ENCODE measurements at regions not wholly inside any gene's neighbourhood (a gene's known extent, or its start where the extent isn't known, plus 50 kb on each side); places are given as distances from the start of the nearest gene placed in this dataset.

DNA sequence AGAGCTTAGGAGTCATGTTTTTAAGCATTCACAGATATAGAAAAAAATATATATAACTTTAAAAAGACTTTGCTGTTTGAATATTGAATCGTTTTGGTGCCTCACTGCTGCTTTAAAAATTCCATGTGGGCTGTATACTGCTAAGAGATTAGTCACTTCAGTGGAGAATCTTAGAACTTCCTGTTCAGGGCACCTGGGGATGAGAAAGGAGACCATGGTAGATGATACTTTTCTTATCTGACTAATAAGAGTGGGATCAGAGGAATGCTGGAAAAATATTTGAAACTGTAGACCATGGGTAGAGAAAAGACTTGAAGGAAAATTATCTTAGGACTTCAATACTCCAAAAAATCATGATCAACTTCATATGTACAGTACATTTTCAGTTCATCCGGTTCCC, 442.2 kb upstream of the SETBP1 start:
- no peaks in the 10 kb centered on the region for H3K36me3 ChIP-seq (ENCODE audit: control insufficient read depth in 1 of 2, insufficient read depth in 2 of 2, low read length in 2 of 2)
- H3K9me3 ChIP-seq (ENCODE audit: control insufficient read depth in 1 of 2, insufficient read depth in 1 of 2, low read depth in 1 of 2, low read length in 2 of 2), result peaks cover 28 to 35% of the 10 kb centered on the region in 2 experiments; a peak in 3 of 4 replicates
- H3K27ac ChIP-seq (ENCODE audit: low read depth, low read length), result no peak overlapping the region
- ATAC-seq, result no peak
- no peak overlapping the region for H3K9ac ChIP-seq (ENCODE audit: low read length)
- no peak for DNase-seq (ENCODE audit: low read depth, low spot score)
- no peak overlapping the region for H3K4me3 ChIP-seq (replicated peaks in 1 of 2; ENCODE audit: low read depth in 1 of 2, low read length in 2 of 2)
- no TSS peak for BruUV-seq (replicated peaks)
- ChIA-PET POLR2A (no interaction called here), CTCF (no interaction called here), RAD21 (ENCODE audit: low non-redundant PET in 1 of 2, low total read pairs in 2 of 2, uncharacterized antibody in 2 of 2, unreplicated experiment in 2 of 2) (no interaction called here)
- no peaks in the 10 kb centered on the region for H3K4me1 ChIP-seq (ENCODE audit: control insufficient read depth in 1 of 2, insufficient read depth in 2 of 2, low read length in 2 of 2)
- no peak for TF ChIP-seq SIN3A (IDR thresholded peaks at IDR 0.05; ENCODE audit: low read depth)
- no peak for TF ChIP-seq JUND (IDR thresholded peaks at IDR 0.05)
- no peaks in the 10 kb centered on the region for H3K9me2 ChIP-seq (ENCODE audit: insufficient read depth)
- no peak overlapping the region for H3K4me2 ChIP-seq (ENCODE audit: low read length)
- H3K79me2 ChIP-seq (ENCODE audit: insufficient read depth, low read length), result no peaks in the 10 kb centered on the region
- H4K20me1 ChIP-seq (ENCODE audit: insufficient read depth), result no peaks in the 10 kb centered on the region
- intact Hi-C loops (cut with micrococcal nuclease), result no loop called here
- no peaks in the 10 kb centered on the region for H3K27me3 ChIP-seq (ENCODE audit: insufficient read depth, low read length)
- H2AFZ ChIP-seq (ENCODE audit: low read depth, low read length, poor library complexity, severe bottlenecking), result no peak overlapping the region

- DNase-seq (ENCODE audit: low read depth, low spot score) (no peak), ATAC-seq (no peak)
- Histone ChIP-seq H3K4me3 (replicated peaks in 1 of 2; ENCODE audit: low read depth in 1 of 2, low read length in 2 of 2) (no peak overlapping the region), H3K9me2 (ENCODE audit: insufficient read depth) (no peaks in the 10 kb centered on the region), H4K20me1 (ENCODE audit: insufficient read depth) (no peaks in the 10 kb centered on the region), H3K79me2 (ENCODE audit: insufficient read depth, low read length) (no peaks in the 10 kb centered on the region), H3K4me2 (ENCODE audit: low read length) (no peak overlapping the region), H2AFZ (ENCODE audit: low read depth, low read length, poor library complexity, severe bottlenecking) (no peak overlapping the region), H3K4me1 (ENCODE audit: control insufficient read depth in 1 of 2, insufficient read depth in 2 of 2, low read length in 2 of 2) (no peaks in the 10 kb centered on the region), H3K27ac (ENCODE audit: low read depth, low read length) (no peak overlapping the region), H3K36me3 (ENCODE audit: control insufficient read depth in 1 of 2, insufficient read depth in 2 of 2, low read length in 2 of 2) (no peaks in the 10 kb centered on the region), H3K27me3 (ENCODE audit: insufficient read depth, low read length) (no peaks in the 10 kb centered on the region), H3K9me3 (ENCODE audit: control insufficient read depth in 1 of 2, insufficient read depth in 1 of 2, low read depth in 1 of 2, low read length in 2 of 2) (peaks cover 28 to 35% of the 10 kb centered on the region in 2 experiments; a peak in 3 of 4 replicates), H3K9ac (ENCODE audit: low read length) (no peak overlapping the region)
- no TSS peak for BruUV-seq (replicated peaks)
- RAD21 ChIA-PET (ENCODE audit: low non-redundant PET in 1 of 2, low total read pairs in 2 of 2, uncharacterized antibody in 2 of 2, unreplicated experiment in 2 of 2), result no interaction called here
- CTCF ChIA-PET, result no interaction called here
- POLR2A ChIA-PET, result no interaction called here
- intact Hi-C loops (cut with micrococcal nuclease), result no loop called here
- TF ChIP-seq, protein P1, sequence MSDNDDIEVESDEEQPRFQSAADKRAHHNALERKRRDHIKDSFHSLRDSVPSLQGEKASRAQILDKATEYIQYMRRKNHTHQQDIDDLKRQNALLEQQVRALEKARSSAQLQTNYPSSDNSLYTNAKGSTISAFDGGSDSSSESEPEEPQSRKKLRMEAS (IDR thresholded peaks at IDR 0.05), result no peak
- TF ChIP-seq POLR2A (IDR thresholded peaks at IDR 0.05; ENCODE audit: borderline replicate concordance, extremely low read depth, insufficient read depth, insufficient read length) (no peak), CEBPB (IDR thresholded peaks at IDR 0.05; ENCODE audit: low read depth) (no peak), YY1 (IDR thresholded peaks at IDR 0.05; ENCODE audit: extremely low read depth, insufficient replicate concordance, low read depth, low read length) (no peak), JUND (IDR thresholded peaks at IDR 0.05) (no peak), TCF7L2 (IDR thresholded peaks at IDR 0.05; ENCODE audit: borderline replicate concordance, extremely low read depth, insufficient read depth, insufficient read length) (no peak), ZFX (IDR thresholded peaks at IDR 0.05) (no peak), FOSL1 (IDR thresholded peaks at IDR 0.05; ENCODE audit: low read depth) (no peak), SP1 (IDR thresholded peaks at IDR 0.05; ENCODE audit: low read depth) (no peak), RAD21 (IDR thresholded peaks at IDR 0.05; ENCODE audit: low read depth) (no peak), POLR2AphosphoS5 (IDR thresholded peaks at IDR 0.05; ENCODE audit: low read depth, low read length) (no peak), SRF (IDR thresholded peaks at IDR 0.05; ENCODE audit: low read depth) (no peak), CBX3 (IDR thresholded peaks at IDR 0.05; ENCODE audit: low read depth) (no peak), EGR1 (IDR thresholded peaks at IDR 0.05; ENCODE audit: low read depth) (no peak)
- TF ChIP-seq, protein P2, sequence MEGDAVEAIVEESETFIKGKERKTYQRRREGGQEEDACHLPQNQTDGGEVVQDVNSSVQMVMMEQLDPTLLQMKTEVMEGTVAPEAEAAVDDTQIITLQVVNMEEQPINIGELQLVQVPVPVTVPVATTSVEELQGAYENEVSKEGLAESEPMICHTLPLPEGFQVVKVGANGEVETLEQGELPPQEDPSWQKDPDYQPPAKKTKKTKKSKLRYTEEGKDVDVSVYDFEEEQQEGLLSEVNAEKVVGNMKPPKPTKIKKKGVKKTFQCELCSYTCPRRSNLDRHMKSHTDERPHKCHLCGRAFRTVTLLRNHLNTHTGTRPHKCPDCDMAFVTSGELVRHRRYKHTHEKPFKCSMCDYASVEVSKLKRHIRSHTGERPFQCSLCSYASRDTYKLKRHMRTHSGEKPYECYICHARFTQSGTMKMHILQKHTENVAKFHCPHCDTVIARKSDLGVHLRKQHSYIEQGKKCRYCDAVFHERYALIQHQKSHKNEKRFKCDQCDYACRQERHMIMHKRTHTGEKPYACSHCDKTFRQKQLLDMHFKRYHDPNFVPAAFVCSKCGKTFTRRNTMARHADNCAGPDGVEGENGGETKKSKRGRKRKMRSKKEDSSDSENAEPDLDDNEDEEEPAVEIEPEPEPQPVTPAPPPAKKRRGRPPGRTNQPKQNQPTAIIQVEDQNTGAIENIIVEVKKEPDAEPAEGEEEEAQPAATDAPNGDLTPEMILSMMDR (IDR thresholded peaks at IDR 0.05 in 2 of 3, conservative IDR thresholded peaks at IDR 0.05 in 1 of 3; ENCODE audit: borderline replicate concordance in 1 of 3, insufficient read depth in 1 of 3, low read depth in 2 of 3, low read length in 2 of 3), result no peak
- TF ChIP-seq, protein P3, sequence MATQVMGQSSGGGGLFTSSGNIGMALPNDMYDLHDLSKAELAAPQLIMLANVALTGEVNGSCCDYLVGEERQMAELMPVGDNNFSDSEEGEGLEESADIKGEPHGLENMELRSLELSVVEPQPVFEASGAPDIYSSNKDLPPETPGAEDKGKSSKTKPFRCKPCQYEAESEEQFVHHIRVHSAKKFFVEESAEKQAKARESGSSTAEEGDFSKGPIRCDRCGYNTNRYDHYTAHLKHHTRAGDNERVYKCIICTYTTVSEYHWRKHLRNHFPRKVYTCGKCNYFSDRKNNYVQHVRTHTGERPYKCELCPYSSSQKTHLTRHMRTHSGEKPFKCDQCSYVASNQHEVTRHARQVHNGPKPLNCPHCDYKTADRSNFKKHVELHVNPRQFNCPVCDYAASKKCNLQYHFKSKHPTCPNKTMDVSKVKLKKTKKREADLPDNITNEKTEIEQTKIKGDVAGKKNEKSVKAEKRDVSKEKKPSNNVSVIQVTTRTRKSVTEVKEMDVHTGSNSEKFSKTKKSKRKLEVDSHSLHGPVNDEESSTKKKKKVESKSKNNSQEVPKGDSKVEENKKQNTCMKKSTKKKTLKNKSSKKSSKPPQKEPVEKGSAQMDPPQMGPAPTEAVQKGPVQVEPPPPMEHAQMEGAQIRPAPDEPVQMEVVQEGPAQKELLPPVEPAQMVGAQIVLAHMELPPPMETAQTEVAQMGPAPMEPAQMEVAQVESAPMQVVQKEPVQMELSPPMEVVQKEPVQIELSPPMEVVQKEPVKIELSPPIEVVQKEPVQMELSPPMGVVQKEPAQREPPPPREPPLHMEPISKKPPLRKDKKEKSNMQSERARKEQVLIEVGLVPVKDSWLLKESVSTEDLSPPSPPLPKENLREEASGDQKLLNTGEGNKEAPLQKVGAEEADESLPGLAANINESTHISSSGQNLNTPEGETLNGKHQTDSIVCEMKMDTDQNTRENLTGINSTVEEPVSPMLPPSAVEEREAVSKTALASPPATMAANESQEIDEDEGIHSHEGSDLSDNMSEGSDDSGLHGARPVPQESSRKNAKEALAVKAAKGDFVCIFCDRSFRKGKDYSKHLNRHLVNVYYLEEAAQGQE (IDR thresholded peaks at IDR 0.05; ENCODE audit: low read depth), result no peak
- TF ChIP-seq, protein P4, sequence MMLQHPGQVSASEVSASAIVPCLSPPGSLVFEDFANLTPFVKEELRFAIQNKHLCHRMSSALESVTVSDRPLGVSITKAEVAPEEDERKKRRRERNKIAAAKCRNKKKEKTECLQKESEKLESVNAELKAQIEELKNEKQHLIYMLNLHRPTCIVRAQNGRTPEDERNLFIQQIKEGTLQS (IDR thresholded peaks at IDR 0.05), result no peak
Measured at GRCh38 chr18:44238911-44239310, 441.8 kb upstream of the SETBP1 start.

Data from HCT116 (cell line).